ENCODE measurements at regions not wholly inside any gene's neighbourhood (a gene's known extent, or its start where the extent isn't known, plus 50 kb on each side); places are given as distances from the start of the nearest gene placed in this dataset.

DNA sequence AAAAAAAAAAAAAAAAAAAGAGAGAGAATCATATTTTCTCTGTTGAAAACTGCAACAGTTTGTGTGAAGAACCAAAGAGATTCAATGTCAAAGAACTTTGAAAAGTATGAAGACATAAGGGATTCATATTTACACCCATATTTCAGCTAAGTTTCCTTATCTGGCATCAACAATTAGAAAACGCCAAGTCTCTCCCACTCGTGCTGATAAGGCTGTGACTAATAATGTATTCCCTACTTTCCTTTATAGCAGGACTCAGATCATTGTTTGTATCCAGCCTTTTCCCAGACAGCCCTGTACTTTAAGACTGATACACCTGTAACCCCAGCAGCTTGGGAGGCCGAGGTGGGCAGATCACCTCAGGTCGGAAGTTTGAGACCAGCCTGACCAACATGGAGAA is 54.1 kb upstream of the STK32A start:
- Histone ChIP-seq H3K4me3 (no peak overlapping the region), H3K4me2 (no peak overlapping the region), H3K9me3 (no peaks in the 10 kb centered on the region), H3K27ac (no peak overlapping the region), H3K4me1 (no peaks in the 10 kb centered on the region)
- FAIRE-seq: no peak
- CTCF ChIA-PET: interaction anchor here (0.8 to 3.0 kb wide), 4 partner anchors 8 to 650 kb away, joined by 3 to 25 read pairs (median 4); no protein-coding TSS in a partner anchor
- WGBS (ENCODE audit: missing lambda C conversion rate): 25% methylated on average over 4 of the region's 4 CpGs
- TF ChIP-seq, protein P1, sequence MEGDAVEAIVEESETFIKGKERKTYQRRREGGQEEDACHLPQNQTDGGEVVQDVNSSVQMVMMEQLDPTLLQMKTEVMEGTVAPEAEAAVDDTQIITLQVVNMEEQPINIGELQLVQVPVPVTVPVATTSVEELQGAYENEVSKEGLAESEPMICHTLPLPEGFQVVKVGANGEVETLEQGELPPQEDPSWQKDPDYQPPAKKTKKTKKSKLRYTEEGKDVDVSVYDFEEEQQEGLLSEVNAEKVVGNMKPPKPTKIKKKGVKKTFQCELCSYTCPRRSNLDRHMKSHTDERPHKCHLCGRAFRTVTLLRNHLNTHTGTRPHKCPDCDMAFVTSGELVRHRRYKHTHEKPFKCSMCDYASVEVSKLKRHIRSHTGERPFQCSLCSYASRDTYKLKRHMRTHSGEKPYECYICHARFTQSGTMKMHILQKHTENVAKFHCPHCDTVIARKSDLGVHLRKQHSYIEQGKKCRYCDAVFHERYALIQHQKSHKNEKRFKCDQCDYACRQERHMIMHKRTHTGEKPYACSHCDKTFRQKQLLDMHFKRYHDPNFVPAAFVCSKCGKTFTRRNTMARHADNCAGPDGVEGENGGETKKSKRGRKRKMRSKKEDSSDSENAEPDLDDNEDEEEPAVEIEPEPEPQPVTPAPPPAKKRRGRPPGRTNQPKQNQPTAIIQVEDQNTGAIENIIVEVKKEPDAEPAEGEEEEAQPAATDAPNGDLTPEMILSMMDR (IDR thresholded peaks at IDR 0.05): no peak
- TF ChIP-seq, protein P2, sequence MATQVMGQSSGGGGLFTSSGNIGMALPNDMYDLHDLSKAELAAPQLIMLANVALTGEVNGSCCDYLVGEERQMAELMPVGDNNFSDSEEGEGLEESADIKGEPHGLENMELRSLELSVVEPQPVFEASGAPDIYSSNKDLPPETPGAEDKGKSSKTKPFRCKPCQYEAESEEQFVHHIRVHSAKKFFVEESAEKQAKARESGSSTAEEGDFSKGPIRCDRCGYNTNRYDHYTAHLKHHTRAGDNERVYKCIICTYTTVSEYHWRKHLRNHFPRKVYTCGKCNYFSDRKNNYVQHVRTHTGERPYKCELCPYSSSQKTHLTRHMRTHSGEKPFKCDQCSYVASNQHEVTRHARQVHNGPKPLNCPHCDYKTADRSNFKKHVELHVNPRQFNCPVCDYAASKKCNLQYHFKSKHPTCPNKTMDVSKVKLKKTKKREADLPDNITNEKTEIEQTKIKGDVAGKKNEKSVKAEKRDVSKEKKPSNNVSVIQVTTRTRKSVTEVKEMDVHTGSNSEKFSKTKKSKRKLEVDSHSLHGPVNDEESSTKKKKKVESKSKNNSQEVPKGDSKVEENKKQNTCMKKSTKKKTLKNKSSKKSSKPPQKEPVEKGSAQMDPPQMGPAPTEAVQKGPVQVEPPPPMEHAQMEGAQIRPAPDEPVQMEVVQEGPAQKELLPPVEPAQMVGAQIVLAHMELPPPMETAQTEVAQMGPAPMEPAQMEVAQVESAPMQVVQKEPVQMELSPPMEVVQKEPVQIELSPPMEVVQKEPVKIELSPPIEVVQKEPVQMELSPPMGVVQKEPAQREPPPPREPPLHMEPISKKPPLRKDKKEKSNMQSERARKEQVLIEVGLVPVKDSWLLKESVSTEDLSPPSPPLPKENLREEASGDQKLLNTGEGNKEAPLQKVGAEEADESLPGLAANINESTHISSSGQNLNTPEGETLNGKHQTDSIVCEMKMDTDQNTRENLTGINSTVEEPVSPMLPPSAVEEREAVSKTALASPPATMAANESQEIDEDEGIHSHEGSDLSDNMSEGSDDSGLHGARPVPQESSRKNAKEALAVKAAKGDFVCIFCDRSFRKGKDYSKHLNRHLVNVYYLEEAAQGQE (IDR thresholded peaks at IDR 0.05): no peak
- no peak for TF ChIP-seq ESRRA (IDR thresholded peaks at IDR 0.05; ENCODE audit: borderline replicate concordance, low read length)
- TF ChIP-seq MAFK (IDR thresholded peaks at IDR 0.05; ENCODE audit: partially characterized antibody): no peak
- no peak for TF ChIP-seq EP300 (IDR thresholded peaks at IDR 0.05)
- TF ChIP-seq RFX5 (IDR thresholded peaks at IDR 0.05): no peak
- ATAC-seq: no peak
- POLR2A ChIA-PET: no interaction called here
- no peak for DNase-seq (ENCODE audit: low read depth in 1 of 2, low spot score in 1 of 2)
